ENCODE measurements at regions not wholly inside any gene's neighbourhood (a gene's known extent, or its start where the extent isn't known, plus 50 kb on each side); places are given as distances from the start of the nearest gene placed in this dataset.

DNA sequence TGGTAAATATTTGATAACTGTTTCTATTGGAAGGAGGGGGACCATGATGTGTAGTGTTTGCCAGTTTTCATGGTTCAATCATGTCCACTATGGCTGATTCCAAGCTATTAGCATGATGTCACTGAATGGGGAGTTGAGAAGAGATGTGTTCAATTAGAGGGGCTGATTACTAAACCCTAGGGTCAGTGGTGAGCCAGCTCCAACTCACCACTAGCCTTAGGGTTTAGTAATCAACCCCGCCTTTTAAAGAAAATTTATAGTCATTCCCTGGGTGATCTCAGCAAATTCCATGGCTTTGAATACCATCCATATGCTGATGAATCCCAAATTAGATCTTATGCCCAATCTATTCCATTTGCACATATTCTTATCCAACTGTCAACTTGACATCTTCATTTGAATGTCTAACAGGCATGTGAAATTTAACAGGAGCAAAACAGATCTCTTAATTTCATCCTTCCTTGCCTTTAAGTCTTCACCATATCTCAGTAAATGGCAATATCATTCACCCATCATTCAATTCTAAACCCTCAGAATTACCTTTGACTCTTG lies 98.8 kb downstream of the GCNT1 start:
- H3K27me3 ChIP-seq (replicated peaks; ENCODE audit: control insufficient read depth, insufficient read depth, low read length) = no peaks in the 10 kb centered on the region
- no peaks in the 10 kb centered on the region for H3K9me3 ChIP-seq (ENCODE audit: control insufficient read depth, low read length)
- H3K4me3 ChIP-seq (ENCODE audit: low read length) = no peak overlapping the region
- no peak for DNase-seq (ENCODE audit: low read depth)
- no peak overlapping the region for H3K9ac ChIP-seq (ENCODE audit: low read length)
- no peaks in the 10 kb centered on the region for H3K36me3 ChIP-seq (ENCODE audit: control insufficient read depth, insufficient read depth, low read length, severe bottlenecking)
- peaks cover 50% of the 10 kb centered on the region for H3K4me1 ChIP-seq (ENCODE audit: control insufficient read depth, insufficient read depth, low read length)

DNA sequence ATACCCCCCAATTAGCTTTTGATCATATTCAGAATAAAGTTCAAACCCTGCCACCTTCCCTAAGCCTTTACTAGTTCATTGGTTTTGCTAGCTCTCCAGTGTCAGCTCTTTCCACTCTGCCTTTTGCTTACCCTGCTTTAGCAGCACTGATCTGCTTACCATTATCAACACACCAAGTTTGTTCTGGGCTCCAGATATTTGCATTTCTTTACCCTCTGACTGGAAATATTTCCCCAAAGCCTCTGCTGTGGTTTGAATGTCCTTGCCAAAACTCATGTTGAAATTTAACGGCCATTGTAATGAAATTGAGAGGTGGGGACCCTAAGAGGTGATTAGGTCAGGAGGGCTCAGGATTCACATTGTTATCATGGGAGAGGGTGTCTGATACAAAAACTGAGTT lies 99.5 kb downstream of the GCNT1 start:
- Histone ChIP-seq H3K36me3 (ENCODE audit: control insufficient read depth, insufficient read depth, low read length, severe bottlenecking) (no peaks in the 10 kb centered on the region), H3K9ac (ENCODE audit: low read length) (no peak overlapping the region), H3K4me3 (ENCODE audit: low read length) (no peak overlapping the region), H3K9me3 (ENCODE audit: control insufficient read depth, low read length) (no peaks in the 10 kb centered on the region), H3K27me3 (replicated peaks; ENCODE audit: control insufficient read depth, insufficient read depth, low read length) (no peaks in the 10 kb centered on the region), H3K4me1 (ENCODE audit: control insufficient read depth, insufficient read depth, low read length) (peaks cover 55% of the 10 kb centered on the region)
- DNase-seq (ENCODE audit: low read depth) = no peak

DNA sequence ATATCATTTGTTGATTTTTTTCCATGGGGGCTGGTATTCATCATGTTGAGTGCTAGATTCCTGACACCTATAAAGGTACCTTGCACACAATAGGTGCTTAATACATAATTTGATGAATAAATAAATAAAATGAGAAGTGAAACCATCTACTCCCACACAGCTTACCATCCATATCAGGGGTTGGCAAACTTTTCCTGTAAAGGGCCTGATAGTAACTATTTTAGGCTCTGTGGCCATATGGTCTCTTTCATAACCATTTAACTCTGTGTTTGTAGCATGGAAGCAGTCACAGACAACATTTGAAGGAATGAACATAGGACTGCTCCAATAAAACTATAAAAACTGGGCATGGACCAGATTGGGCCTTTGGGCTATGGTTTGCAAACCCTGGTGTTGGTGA lies 100.3 kb downstream of the GCNT1 start:
- no peak overlapping the region for H3K9ac ChIP-seq (ENCODE audit: low read length)
- DNase-seq (ENCODE audit: low read depth) = no peak
- H3K4me3 ChIP-seq (ENCODE audit: low read length) = no peak overlapping the region
- H3K9me3 ChIP-seq (ENCODE audit: control insufficient read depth, low read length) = no peaks in the 10 kb centered on the region
- peaks cover 55% of the 10 kb centered on the region for H3K4me1 ChIP-seq (ENCODE audit: control insufficient read depth, insufficient read depth, low read length)
- H3K27me3 ChIP-seq (replicated peaks; ENCODE audit: control insufficient read depth, insufficient read depth, low read length) = no peaks in the 10 kb centered on the region
- no peaks in the 10 kb centered on the region for H3K36me3 ChIP-seq (ENCODE audit: control insufficient read depth, insufficient read depth, low read length, severe bottlenecking)

DNA sequence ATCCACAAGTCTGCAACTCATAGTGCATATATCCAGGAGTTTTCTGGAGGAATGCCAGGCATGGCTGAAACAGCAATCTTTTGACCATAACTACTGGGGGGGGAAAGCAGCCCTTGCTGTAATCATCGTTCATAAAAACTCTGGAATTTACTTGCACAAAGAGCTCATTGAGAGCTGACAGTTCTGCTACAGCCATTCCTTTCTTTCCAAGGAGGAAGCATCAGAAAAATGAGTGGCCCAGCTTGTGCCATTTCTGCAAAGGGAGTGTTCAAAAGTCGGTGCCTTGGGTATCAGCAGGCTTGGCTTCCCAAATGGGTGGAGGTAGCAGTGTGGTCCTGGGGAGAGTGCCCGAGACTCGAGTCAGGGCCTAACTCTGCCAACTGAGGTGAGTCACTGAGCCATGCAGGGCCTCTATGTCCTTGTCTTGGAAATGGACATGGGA lies 101.5 kb downstream of the GCNT1 start:
- DNase-seq (ENCODE audit: low read depth) = peak; percentile 62
- H3K27me3 ChIP-seq (replicated peaks; ENCODE audit: control insufficient read depth, insufficient read depth, low read length) = no peaks in the 10 kb centered on the region

DNA sequence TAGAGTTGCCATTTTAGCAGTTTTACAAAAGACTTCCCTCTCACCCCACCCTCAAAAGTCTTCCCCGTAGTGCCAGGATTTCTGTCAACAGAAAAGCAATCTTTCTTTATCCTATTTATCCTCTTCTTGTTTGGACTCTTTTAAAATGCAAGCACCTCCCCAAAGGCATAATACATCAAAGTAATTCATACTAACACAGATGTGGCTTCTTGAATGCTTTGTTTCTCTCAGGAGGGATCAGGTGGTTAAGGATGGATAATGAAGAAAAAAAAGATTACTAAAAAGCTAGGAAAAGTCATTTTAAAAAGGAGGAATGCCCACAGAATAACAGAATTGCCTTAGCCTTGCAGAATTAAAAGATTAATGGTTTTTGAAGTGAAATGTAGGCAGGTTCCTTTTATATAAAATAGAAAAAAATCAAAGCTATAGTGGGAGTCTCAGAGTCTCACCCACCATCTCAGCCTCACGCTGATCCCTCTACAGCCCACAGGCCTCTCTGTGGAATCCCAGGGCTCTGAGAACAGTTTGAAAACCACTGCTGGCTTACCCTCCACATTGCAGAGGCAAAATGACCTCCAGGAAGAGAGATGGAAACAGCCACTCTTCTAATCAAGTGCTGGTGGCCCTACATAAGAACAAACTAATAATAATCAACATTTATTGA lies 102.2 kb downstream of the GCNT1 start:
- peaks cover 55% of the 10 kb centered on the region for H3K4me1 ChIP-seq (ENCODE audit: control insufficient read depth, insufficient read depth, low read length)
- no peak overlapping the region for H3K4me3 ChIP-seq (ENCODE audit: low read length)
- no peaks in the 10 kb centered on the region for H3K36me3 ChIP-seq (ENCODE audit: control insufficient read depth, insufficient read depth, low read length, severe bottlenecking)
- DNase-seq (ENCODE audit: low read depth) = no peak
- H3K9me3 ChIP-seq (ENCODE audit: control insufficient read depth, low read length) = no peaks in the 10 kb centered on the region
- no peaks in the 10 kb centered on the region for H3K27me3 ChIP-seq (replicated peaks; ENCODE audit: control insufficient read depth, insufficient read depth, low read length)
- H3K9ac ChIP-seq (ENCODE audit: low read length) = peak overlapping the region; percentile 61

More for the DNA sequence above, 101.5 kb downstream of the GCNT1 start:
- Histone ChIP-seq H3K4me3 (ENCODE audit: low read length) (no peak overlapping the region), H3K9ac (ENCODE audit: low read length) (no peak overlapping the region), H3K9me3 (ENCODE audit: control insufficient read depth, low read length) (no peaks in the 10 kb centered on the region), H3K4me1 (ENCODE audit: control insufficient read depth, insufficient read depth, low read length) (peaks cover 55% of the 10 kb centered on the region), H3K36me3 (ENCODE audit: control insufficient read depth, insufficient read depth, low read length, severe bottlenecking) (no peaks in the 10 kb centered on the region)
